ENCODE measurements at regions not wholly inside any gene's neighbourhood (a gene's known extent, or its start where the extent isn't known, plus 50 kb on each side); places are given as distances from the start of the nearest gene placed in this dataset.

- TF ChIP-seq, protein P1, sequence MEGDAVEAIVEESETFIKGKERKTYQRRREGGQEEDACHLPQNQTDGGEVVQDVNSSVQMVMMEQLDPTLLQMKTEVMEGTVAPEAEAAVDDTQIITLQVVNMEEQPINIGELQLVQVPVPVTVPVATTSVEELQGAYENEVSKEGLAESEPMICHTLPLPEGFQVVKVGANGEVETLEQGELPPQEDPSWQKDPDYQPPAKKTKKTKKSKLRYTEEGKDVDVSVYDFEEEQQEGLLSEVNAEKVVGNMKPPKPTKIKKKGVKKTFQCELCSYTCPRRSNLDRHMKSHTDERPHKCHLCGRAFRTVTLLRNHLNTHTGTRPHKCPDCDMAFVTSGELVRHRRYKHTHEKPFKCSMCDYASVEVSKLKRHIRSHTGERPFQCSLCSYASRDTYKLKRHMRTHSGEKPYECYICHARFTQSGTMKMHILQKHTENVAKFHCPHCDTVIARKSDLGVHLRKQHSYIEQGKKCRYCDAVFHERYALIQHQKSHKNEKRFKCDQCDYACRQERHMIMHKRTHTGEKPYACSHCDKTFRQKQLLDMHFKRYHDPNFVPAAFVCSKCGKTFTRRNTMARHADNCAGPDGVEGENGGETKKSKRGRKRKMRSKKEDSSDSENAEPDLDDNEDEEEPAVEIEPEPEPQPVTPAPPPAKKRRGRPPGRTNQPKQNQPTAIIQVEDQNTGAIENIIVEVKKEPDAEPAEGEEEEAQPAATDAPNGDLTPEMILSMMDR (IDR thresholded peaks at IDR 0.05): no peak
- TF ChIP-seq POLR2A (IDR thresholded peaks at IDR 0.05): no peak
These were observed 663.2 kb downstream of the TLR4 start for GRCh38 chr9:118367383-118367782.
